ENCODE measurements at regions not wholly inside any gene's neighbourhood (a gene's known extent, or its start where the extent isn't known, plus 50 kb on each side); places are given as distances from the start of the nearest gene placed in this dataset.
"Not testable (repeated sequence)": the region's sequence is repeated elsewhere in the genome, so short reads cannot be mapped to it uniquely, and the experiment has no call there.

GRCh38 chr10:27388761-27389399 is 115.2 kb upstream of the RAB18 start:
- no peak for DNase-seq (ENCODE audit: low read depth)

GRCh38 chr10:27383595-27384542 is 120.2 kb upstream of the RAB18 start:
- DNase-seq (ENCODE audit: low read depth) = no peak

- no peak for DNase-seq (ENCODE audit: low read depth)
Measured at GRCh38 chr10:27382176-27382575, 121.9 kb upstream of the RAB18 start.

GRCh38 chr10:27380929-27381358 is 123.2 kb upstream of the RAB18 start:
- no peak for DNase-seq (ENCODE audit: low read depth)

GRCh38 chr10:27379041-27379440 is 125.1 kb upstream of the RAB18 start:
- not testable (repeated sequence) for DNase-seq (ENCODE audit: low read depth)

- DNase-seq (ENCODE audit: low read depth) = no peak
Measured at GRCh38 chr10:27373566-27374160, 130.4 kb upstream of the RAB18 start.

GRCh38 chr10:27372095-27372494 is 131.5 kb upstream of the ACBD5 start:
- no peak for DNase-seq (ENCODE audit: low read depth)

GRCh38 chr10:27371375-27371774 is 130.8 kb upstream of the ACBD5 start:
- DNase-seq (ENCODE audit: low read depth) = not testable (repeated sequence)

- DNase-seq (ENCODE audit: low read depth) = no peak
Measured at GRCh38 chr10:27369880-27370279, 129.3 kb upstream of the ACBD5 start.

- DNase-seq (ENCODE audit: low read depth) = no peak
Measured at GRCh38 chr10:27368706-27369105, 128.1 kb upstream of the ACBD5 start.

- DNase-seq (ENCODE audit: low read depth) = no peak
Measured at GRCh38 chr10:27366769-27367168, 126.2 kb upstream of the ACBD5 start.

GRCh38 chr10:27364028-27364427 is 123.4 kb upstream of the ACBD5 start:
- no peak for DNase-seq (ENCODE audit: low read depth)

- peak; percentile 60 for DNase-seq (ENCODE audit: low read depth)
Measured at GRCh38 chr10:27360581-27361172, 120.1 kb upstream of the ACBD5 start.

GRCh38 chr10:27359792-27360355 is 119.3 kb upstream of the ACBD5 start:
- DNase-seq (ENCODE audit: low read depth) = no peak

- no peak for DNase-seq (ENCODE audit: low read depth)
Measured at GRCh38 chr10:27356738-27357137, 116.1 kb upstream of the ACBD5 start.

GRCh38 chr10:27355918-27356573 is 115.4 kb upstream of the ACBD5 start:
- DNase-seq (ENCODE audit: low read depth) = no peak

- not testable (repeated sequence) for DNase-seq (ENCODE audit: low read depth)
Measured at GRCh38 chr10:27354643-27355270, 114.2 kb upstream of the ACBD5 start.

- DNase-seq (ENCODE audit: low read depth) = not testable (repeated sequence)
Measured at GRCh38 chr10:27354100-27354499, 113.5 kb upstream of the ACBD5 start.

GRCh38 chr10:27349987-27350386 is 109.4 kb upstream of the ACBD5 start:
- no peak for DNase-seq (ENCODE audit: low read depth)

- DNase-seq (ENCODE audit: low read depth) = not testable (repeated sequence)
Measured at GRCh38 chr10:27347827-27348207, 107.2 kb upstream of the ACBD5 start.

GRCh38 chr10:27345455-27345920 is 104.9 kb upstream of the ACBD5 start:
- DNase-seq (ENCODE audit: low read depth) = no peak
